ENCODE measurements at regions not wholly inside any gene's neighbourhood (a gene's known extent, or its start where the extent isn't known, plus 50 kb on each side); places are given as distances from the start of the nearest gene placed in this dataset.

DNA sequence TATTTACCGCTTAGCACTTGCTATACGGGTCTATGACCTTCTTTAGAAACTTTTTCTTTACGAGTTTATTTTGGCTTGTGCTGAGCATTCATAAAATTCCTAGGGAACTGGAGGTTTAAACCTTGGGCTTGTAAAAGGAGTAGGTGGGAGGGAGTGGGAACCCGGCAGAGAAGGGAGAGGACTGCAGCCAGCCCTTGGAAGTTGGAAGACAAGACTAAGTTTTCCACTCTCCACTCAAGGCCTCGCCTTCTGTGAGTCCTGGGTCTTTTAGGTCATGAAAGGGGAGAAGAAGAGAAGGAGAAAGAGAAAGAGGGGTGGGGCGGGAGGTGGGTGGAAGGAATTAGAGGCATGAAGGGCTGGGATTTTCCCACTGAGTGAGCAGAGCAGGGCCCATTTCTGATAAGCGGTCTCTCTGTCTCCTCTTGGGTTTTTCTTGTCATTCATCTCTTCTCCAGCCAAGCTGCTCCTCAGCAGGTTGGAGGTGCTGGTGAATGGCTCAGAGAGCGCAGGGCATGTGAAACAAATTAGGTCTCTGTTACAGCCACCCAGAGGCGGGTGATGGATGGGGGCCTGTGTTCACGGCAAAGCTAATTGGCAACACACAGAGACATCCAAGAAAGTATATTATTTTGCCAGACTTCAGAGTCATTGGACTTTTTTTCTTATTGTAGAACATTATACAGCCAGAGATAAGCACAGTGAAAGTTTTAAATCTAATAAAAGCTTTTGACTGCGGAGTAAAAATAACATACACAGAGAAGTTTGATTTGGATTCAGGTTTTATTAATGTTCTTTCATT, 247.3 kb downstream of the FOXD2 start:
- TF ChIP-seq, protein P1, sequence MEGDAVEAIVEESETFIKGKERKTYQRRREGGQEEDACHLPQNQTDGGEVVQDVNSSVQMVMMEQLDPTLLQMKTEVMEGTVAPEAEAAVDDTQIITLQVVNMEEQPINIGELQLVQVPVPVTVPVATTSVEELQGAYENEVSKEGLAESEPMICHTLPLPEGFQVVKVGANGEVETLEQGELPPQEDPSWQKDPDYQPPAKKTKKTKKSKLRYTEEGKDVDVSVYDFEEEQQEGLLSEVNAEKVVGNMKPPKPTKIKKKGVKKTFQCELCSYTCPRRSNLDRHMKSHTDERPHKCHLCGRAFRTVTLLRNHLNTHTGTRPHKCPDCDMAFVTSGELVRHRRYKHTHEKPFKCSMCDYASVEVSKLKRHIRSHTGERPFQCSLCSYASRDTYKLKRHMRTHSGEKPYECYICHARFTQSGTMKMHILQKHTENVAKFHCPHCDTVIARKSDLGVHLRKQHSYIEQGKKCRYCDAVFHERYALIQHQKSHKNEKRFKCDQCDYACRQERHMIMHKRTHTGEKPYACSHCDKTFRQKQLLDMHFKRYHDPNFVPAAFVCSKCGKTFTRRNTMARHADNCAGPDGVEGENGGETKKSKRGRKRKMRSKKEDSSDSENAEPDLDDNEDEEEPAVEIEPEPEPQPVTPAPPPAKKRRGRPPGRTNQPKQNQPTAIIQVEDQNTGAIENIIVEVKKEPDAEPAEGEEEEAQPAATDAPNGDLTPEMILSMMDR (IDR thresholded peaks at IDR 0.05 in 4 of 5, conservative IDR thresholded peaks at IDR 0.05 in 1 of 5): no peak
- TF ChIP-seq POLR2A (IDR thresholded peaks at IDR 0.05): no peak
